ENCODE measurements at regions not wholly inside any gene's neighbourhood (a gene's known extent, or its start where the extent isn't known, plus 50 kb on each side); places are given as distances from the start of the nearest gene placed in this dataset.

DNA sequence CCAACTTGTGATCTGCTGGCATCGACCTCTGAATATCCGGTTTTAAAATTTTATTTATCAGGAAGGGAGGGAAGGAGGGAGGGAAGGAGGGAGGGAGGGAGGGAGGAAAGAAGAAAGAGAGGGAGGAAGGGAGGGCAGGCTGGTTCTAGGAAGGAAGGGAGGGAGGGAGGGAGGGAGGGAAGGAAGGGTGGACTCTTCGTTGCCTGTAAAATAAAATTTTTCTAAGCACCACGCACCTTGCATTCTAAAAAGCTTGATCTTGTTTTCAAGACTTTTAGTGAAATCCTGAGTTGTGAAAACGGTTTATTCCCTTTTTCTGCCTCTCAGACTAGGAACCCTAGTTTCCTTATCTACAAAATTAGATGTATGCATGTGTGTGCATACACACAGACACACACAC lies 101.7 kb upstream of the RAP2B start:
- DNase-seq (ENCODE audit: extremely low read depth in 1 of 11, low read depth in 9 of 11, low spot score in 4 of 11) = no peak

DNA sequence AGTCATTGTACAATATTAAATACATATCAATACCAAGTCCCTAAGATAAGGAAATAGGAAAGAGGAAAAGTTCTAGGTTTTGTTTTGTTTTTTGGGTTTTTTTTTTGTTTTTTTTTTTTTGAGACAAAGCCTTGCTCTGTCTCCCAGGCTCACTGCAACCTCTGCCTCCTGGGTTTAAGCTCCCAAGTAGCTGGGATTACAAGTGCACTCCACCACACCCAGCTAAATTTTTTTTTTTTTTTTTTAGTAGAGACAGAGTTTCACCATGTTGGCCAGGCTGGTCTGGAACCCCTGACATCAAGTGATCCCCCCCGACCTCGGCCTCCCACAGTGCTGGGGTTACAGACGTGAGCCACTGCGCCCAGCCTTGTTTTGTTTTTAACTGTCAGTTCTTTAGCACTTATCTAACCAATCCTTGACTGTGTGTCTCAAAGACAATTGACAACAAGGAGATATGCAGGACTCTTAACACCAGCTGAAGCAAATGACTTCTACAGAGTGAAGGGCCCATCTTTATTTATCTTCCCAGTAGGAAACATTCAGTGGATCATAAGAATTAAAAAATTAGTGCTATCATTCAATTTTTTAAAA lies 100.0 kb upstream of the RAP2B start:
- DNase-seq (ENCODE audit: extremely low read depth in 1 of 11, low read depth in 9 of 11, low spot score in 4 of 11) = no peak

DNA sequence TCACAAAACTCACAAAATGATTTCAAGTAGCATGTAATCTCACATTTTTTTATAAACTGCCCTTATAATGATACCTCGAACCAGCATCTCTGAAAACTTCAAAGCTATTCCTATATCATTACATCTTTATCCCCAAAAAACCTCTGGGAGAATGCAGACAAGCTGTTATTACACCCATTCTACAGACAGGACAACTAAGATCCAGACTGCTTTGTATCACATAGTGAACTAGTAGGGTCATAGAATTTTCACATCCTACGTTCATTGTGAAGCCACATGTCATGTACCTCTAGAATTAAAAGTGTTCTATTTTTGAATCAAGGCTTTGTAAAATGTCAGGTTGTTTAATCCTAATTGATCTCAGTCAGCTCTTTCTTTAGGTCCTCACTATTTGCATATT lies 98.7 kb upstream of the RAP2B start:
- no peak for DNase-seq (ENCODE audit: extremely low read depth in 1 of 11, low read depth in 9 of 11, low spot score in 4 of 11)

- DNase-seq (ENCODE audit: extremely low read depth in 1 of 11, low read depth in 9 of 11, low spot score in 4 of 11) = no peak
These were observed 95.0 kb upstream of the RAP2B start for GRCh38 chr3:153066983-153067382.

DNA sequence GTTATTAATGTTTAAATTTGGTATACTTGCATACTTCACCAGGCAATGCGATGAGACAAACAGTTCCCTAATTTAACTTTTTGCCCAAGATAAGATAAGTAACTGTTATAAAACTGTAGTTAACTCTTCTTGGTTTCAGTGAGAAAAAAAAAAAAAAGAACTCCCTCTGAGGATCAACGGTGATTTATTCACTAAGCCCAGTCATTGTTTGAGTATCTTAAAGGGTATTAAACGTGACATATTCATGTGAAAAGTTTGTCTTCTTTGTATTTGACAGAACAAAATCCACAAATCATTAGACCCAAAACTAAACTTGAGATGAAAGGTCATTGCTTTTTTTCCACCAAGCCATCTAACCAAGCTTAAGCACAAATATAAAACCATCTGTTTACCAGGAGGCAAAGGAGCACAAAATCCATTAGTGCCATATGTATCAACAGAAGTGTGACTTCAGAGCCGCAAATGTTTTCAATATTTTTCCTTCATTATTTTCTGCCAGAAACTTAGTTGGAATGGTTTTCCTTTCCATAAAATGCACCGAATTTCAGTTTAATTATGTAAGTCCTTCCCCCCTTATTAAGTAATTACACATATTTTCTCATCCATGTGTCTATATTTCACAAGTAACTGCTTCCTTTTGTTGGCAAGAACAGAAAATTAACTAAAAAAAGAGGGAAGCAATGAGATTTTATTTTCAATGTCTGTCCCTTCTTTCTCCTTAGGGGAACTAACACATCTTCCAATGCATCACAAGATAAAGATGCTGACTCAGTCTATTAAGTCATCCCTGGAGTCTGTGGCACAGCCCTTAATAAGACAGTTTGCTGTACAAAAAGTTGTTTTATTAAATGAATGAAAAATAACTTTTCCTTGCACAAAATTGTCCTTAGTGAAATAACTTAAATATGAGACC lies 92.2 kb upstream of the RAP2B start:
- DNase-seq (ENCODE audit: extremely low read depth in 1 of 11, low read depth in 9 of 11, low spot score in 4 of 11) = no peak

GRCh38 chr3:153070511-153070868 lies 91.5 kb upstream of the RAP2B start:
- DNase-seq (ENCODE audit: extremely low read depth in 1 of 11, low read depth in 9 of 11, low spot score in 4 of 11) = no peak

- DNase-seq (ENCODE audit: extremely low read depth in 1 of 11, low read depth in 9 of 11, low spot score in 4 of 11) = no peak
These were observed 89.6 kb upstream of the RAP2B start for GRCh38 chr3:153072382-153072781.

DNA sequence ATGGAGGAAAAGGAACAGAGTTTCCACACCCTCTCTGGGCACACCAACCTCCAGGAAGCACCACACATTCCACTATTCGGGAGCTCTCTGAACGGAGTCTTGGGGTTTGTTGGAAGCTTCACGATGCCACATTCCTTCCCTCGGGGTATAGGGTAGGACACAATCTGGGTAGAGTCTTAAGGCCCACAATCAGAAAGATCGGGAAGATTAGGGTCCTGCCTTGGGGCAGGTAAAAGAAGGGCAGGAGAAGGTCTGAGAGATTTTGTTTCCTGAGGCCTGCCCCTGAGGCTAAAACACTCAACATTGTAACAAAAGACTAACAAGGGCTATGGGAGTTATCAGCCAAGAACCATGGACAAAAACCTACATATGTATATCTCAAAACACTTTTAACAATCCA lies 89.2 kb upstream of the RAP2B start:
- no peak for DNase-seq (ENCODE audit: extremely low read depth in 1 of 11, low read depth in 9 of 11, low spot score in 4 of 11)

DNA sequence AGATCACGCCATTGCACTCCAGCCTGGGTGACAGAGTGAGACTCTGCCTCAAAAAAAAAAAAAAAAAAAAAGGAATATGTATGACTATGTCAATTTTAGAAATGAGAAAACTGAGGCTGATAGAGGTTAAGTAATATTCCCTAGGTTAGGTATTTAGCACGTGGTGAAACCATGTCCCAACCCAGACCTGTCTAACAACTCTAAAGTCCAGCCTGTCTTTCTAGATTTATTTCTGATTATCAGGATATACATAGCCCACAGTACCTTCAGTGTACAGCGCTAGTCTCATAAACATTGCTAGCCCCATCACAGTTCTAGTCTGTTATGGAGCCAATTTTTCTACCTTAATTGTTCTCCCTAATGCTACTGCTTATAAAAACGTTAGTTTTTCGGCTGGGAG lies 88.4 kb upstream of the RAP2B start:
- DNase-seq (ENCODE audit: extremely low read depth in 1 of 11, low read depth in 9 of 11, low spot score in 4 of 11) = no peak

- DNase-seq (ENCODE audit: extremely low read depth in 1 of 11, low read depth in 9 of 11, low spot score in 4 of 11) = no peak
These were observed 83.2 kb upstream of the RAP2B start for GRCh38 chr3:153078826-153079225.

DNA sequence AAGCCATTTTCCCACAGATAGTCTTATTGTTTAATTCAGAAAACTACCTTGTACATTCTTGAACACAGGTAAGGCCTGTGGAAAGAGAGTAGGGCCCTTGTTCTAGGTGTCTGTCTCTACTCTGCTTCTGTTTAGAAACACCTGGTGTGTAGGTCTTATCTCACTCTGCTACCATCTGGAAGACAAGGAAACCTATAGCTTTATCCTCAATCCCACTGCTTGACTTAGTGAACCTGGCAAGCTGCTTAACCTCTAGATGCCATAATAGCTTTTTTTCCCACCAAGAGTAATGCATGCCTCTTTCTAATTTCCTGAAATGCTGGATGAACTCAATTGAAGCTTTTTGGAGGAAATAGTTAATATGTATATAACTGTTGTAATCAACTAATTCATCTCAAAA lies 82.6 kb upstream of the RAP2B start:
- no peak for DNase-seq (ENCODE audit: extremely low read depth in 1 of 11, low read depth in 9 of 11, low spot score in 4 of 11)

DNA sequence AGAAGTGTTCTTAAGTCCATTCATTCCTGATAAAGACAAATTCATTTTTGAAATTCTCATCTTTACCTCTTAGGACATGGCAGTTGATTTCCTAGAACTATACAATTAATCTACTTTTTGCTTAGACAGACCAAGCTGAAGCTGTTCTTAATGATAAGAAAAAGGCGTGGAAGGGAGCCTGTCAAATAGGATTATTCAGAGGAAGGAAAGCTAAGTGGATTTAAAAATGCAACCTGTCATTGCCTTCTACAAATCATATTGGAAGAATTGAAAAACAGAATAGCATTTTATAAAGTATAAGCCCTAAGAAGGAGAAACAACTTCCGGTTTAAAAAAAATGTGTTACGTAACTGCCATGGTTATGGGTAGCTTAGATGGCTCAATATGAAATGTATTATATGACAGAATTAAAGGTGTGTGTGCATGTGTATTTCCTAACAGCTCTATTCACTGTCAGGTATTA lies 81.2 kb upstream of the RAP2B start:
- no peak for DNase-seq (ENCODE audit: extremely low read depth in 1 of 11, low read depth in 9 of 11, low spot score in 4 of 11)

DNA sequence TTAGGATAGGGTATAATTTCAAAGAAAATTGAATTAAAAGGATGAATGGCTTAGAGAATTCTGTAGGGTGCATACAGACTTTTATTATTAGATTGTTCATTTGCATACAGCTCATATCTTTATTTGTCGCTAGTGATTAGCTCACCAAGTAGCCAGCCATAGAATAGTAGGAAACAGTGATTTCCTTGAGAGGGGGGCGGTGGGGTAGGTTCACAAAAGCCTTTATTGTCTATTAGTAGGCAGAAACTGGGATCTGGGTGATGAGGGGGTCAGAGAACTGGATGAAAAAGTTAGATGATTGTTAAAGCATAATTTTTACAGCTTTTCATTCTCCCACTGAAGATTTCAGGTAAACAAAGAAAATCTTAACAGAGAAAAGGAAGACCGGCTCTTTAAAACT lies 77.6 kb upstream of the RAP2B start:
- no peak for DNase-seq (ENCODE audit: extremely low read depth in 1 of 11, low read depth in 9 of 11, low spot score in 4 of 11)

GRCh38 chr3:153087595-153088566 lies 74.1 kb upstream of the RAP2B start:
- no peak for DNase-seq (ENCODE audit: extremely low read depth in 1 of 11, low read depth in 9 of 11, low spot score in 4 of 11)

- DNase-seq (ENCODE audit: extremely low read depth in 1 of 11, low read depth in 9 of 11, low spot score in 4 of 11) = no peak
These were observed 72.4 kb upstream of the RAP2B start for GRCh38 chr3:153089620-153090019.

- no peak for DNase-seq (ENCODE audit: extremely low read depth in 1 of 11, low read depth in 9 of 11, low spot score in 4 of 11)
These were observed 71.1 kb upstream of the RAP2B start for GRCh38 chr3:153090973-153091372.

DNA sequence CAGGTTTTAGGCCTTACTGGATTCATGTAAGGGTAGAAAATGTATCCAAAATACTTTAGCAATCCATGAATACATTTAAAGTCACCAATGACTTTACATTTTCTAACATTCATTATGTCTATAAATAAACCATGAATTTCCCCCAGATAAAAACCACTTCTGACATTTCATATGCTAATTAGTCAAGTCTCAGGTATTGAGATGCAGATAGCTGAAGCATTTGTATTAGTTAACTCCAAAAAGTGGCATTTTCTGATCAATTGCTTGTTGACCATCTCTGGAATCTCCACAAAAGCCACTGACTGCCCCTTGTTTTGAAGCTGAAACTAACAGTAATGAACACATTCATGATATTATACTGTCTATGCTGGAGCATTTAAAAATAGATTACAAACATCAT lies 68.4 kb upstream of the RAP2B start:
- DNase-seq (ENCODE audit: extremely low read depth in 1 of 11, low read depth in 9 of 11, low spot score in 4 of 11) = no peak

GRCh38 chr3:153094386-153094785 lies 67.6 kb upstream of the RAP2B start:
- no peak for DNase-seq (ENCODE audit: extremely low read depth in 1 of 11, low read depth in 9 of 11, low spot score in 4 of 11)

- DNase-seq (ENCODE audit: extremely low read depth in 1 of 11, low read depth in 9 of 11, low spot score in 4 of 11) = no peak
These were observed 66.6 kb upstream of the RAP2B start for GRCh38 chr3:153095441-153095840.

DNA sequence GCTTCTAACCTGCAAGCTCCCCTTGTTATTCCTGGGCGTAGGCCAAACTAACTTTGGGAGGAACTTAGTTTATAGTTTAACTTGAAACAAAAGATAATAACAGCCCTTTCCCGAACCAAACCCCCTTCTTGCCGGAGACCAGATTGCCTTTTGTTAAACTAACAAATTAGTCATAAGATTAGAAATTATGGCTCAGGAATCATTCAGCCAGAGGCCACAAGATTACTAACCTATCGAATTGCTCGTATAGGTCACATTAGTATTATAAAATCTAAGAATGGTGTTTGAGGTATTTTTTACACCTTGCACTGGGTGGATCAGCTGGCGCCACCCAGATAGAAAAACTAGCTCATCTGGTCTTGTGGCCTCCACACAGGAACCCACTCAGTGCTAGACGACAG lies 65.3 kb upstream of the RAP2B start:
- DNase-seq (ENCODE audit: extremely low read depth in 1 of 11, low read depth in 9 of 11, low spot score in 4 of 11) = no peak
